ENCODE measurements at regions not wholly inside any gene's neighbourhood (a gene's known extent, or its start where the extent isn't known, plus 50 kb on each side); places are given as distances from the start of the nearest gene placed in this dataset.

- DNase-seq (ENCODE audit: low read depth): no peak
- H3K4me3 ChIP-seq (ENCODE audit: low read depth, low read length): no peak overlapping the region
- in situ Hi-C loops (cut with HindIII; ENCODE audit: low sequenced_read_pairs): no loop called here
- no peak for TF ChIP-seq CTCF (IDR thresholded peaks at IDR 0.05; ENCODE audit: low read depth, low read length, missing control alignments)
Measured at GRCh38 chr10:53075469-53075868, 302.9 kb upstream of the MBL2 start.

GRCh38 chr10:53072144-53072543 lies 299.6 kb upstream of the MBL2 start:
- in situ Hi-C loops (cut with HindIII; ENCODE audit: low sequenced_read_pairs): no loop called here
- H3K4me3 ChIP-seq (ENCODE audit: low read depth, low read length): no peak overlapping the region
- no peak for TF ChIP-seq CTCF (IDR thresholded peaks at IDR 0.05; ENCODE audit: low read depth, low read length, missing control alignments)
- no peak for DNase-seq (ENCODE audit: low read depth)

- H3K4me3 ChIP-seq (ENCODE audit: low read depth, low read length): no peak overlapping the region
- no peak for DNase-seq (ENCODE audit: low read depth)
- no peak for TF ChIP-seq CTCF (IDR thresholded peaks at IDR 0.05; ENCODE audit: low read depth, low read length, missing control alignments)
- in situ Hi-C loops (cut with HindIII; ENCODE audit: low sequenced_read_pairs): no loop called here
Measured at GRCh38 chr10:53071505-53072125, 299.0 kb upstream of the MBL2 start.

GRCh38 chr10:53069013-53069412 lies 296.4 kb upstream of the MBL2 start:
- no peak for DNase-seq (ENCODE audit: low read depth)
- H3K4me3 ChIP-seq (ENCODE audit: low read depth, low read length): no peak overlapping the region
- in situ Hi-C loops (cut with HindIII; ENCODE audit: low sequenced_read_pairs): no loop called here
- no peak for TF ChIP-seq CTCF (IDR thresholded peaks at IDR 0.05; ENCODE audit: low read depth, low read length, missing control alignments)

GRCh38 chr10:53064614-53065013 lies 292.0 kb upstream of the MBL2 start:
- DNase-seq (ENCODE audit: low read depth): no peak
- no peak overlapping the region for H3K4me3 ChIP-seq (ENCODE audit: low read depth, low read length)
- in situ Hi-C loops (cut with HindIII; ENCODE audit: low sequenced_read_pairs): no loop called here
- no peak for TF ChIP-seq CTCF (IDR thresholded peaks at IDR 0.05; ENCODE audit: low read depth, low read length, missing control alignments)

GRCh38 chr10:53063805-53064204 lies 291.2 kb upstream of the MBL2 start:
- in situ Hi-C loops (cut with HindIII; ENCODE audit: low sequenced_read_pairs): no loop called here
- no peak for DNase-seq (ENCODE audit: low read depth)
- TF ChIP-seq CTCF (IDR thresholded peaks at IDR 0.05; ENCODE audit: low read depth, low read length, missing control alignments): no peak
- H3K4me3 ChIP-seq (ENCODE audit: low read depth, low read length): no peak overlapping the region

All from astrocyte of the cerebellum (primary cell).